Esophagus muscularis mucosa (tissue), 4 donors: ENCODE measurements at regions not wholly inside any gene's neighbourhood (a gene's known extent, or its start where the extent isn't known, plus 50 kb on each side); places are given as distances from the start of the nearest gene placed in this dataset.

Experiments
- DNase-seq: peaks from one replicate; pipeline ENCODE4 v3.0.0-alpha.2; 2017; ENCODE audit errors: extremely low spot score
- H3K27ac ChIP-seq, 4 donors: fragments of 200-600 bp; sonication (generic); replicated peaks in 1 of 4; 1 replicate in 3 of 4; 2 replicates in 1 of 4; pipeline ENCODE4 v1.5.1; 2016 to 2019; ENCODE audit warnings: mild to moderate bottlenecking in 1 of 4
- H3K27me3 ChIP-seq, 4 donors: fragments of 200-600 bp; sonication (generic); one replicate each; pipeline versions ENCODE4 v1.5.1 to v1.6.0; 2016 to 2019
- H3K36me3 ChIP-seq, 4 donors: fragments of 200-600 bp; sonication (generic); one replicate each; pipeline ENCODE4 v1.5.1; 2016 to 2019
- H3K4me1 ChIP-seq, 4 donors: fragments of 200-600 bp; sonication (generic); one replicate each; pipeline ENCODE4 v1.5.1; 2016 to 2019
- H3K4me3 ChIP-seq, 4 donors: fragments of 200-600 bp; sonication (generic); 1 replicate in 2 of 4; 2 replicates in 2 of 4; pipeline ENCODE4 v1.5.1; 2016 to 2019; ENCODE audit warnings: mild to moderate bottlenecking in 4 of 4, moderate library complexity in 1 of 4
- H3K9me3 ChIP-seq, 4 donors: fragments of 200-600 bp; sonication (generic); 1 replicate in 3 of 4; 2 replicates in 1 of 4; pipeline ENCODE4 v1.5.1; 2016 to 2019
- EP300 ChIP-seq: sonication (generic); formaldehyde crosslinking; IDR thresholded peaks from one replicate; pipeline ENCODE4 v1.6.1; 2017; ENCODE audit warnings: antibody characterized with exemption
- POLR2A ChIP-seq: fragments of 450-650 bp; IDR thresholded peaks from one replicate; pipeline ENCODE4 v1.6.1; 2017; ENCODE audit warnings: antibody characterized with exemption, moderate library complexity, mild to moderate bottlenecking, low read depth
- POLR2AphosphoS5 ChIP-seq, 2 donors: sonication (generic); formaldehyde crosslinking; IDR thresholded peaks; one replicate each; pipeline ENCODE4 v1.6.1; 2017; ENCODE audit warnings: antibody characterized with exemption in 2 of 2
- WGBS: methylation state at CpG from one replicate; pipeline ENCODE4 v1.1.5; 2018; 5-methylcytosine and 5-hydroxymethylcytosine counted together
- intact Hi-C: fragments of 100-400 bp; cut with DNase I; formaldehyde crosslinking; loops from one replicate; pipeline ENCODE4 v1.15.1; 2023
- TF ChIP-seq, protein P1 (sequence below), 3 experiments: fragments of 200-600 bp in 2 of 3; fragments of 450-650 bp in 1 of 3; sonication (generic) in 2 of 3; IDR thresholded peaks; one replicate each; pipeline ENCODE4 v1.5.1; 2017 to 2019; ENCODE audit warnings: antibody characterized with exemption in 3 of 3, mild to moderate bottlenecking in 2 of 3, moderate library complexity in 1 of 3

DNA sequence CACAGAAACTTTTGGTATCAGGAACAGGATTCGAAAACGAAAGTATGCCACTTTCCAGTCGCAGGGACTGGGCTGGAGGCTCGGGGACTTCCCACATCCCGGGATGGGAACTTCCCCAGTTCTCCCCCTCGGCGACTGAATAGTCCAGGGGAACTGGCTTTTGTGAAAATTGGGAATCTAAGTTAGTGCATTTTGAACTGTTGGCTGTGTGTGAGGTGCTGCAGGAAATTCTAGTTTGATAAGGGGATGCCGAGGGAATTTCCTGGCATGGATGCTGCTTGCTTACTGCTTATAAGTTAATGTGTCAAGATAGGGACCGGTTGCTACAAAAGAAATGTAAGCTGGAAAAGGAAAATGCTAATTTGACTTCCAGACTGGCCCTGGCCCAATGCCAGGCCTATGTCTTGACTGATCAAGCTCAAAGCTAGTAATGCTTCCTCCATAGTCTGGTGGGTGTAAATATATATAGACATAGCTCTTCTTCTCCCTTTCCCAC is 73.4 kb upstream of the EIF5 start:
- peak overlapping the region; percentile 61 to 71 (median 64) for H3K27ac ChIP-seq
- H3K36me3 ChIP-seq: no peaks in the 10 kb centered on the region
- no peak for DNase-seq
- H3K27me3 ChIP-seq: peaks cover 0 to 6% (median 0%) of the 10 kb centered on the region in 4 donors
- H3K4me1 ChIP-seq: peaks cover 0 to 11% (median 10%) of the 10 kb centered on the region in 4 donors
- intact Hi-C loops: no loop called here
- under 1% methylated on average over 9 of the region's 9 CpGs for WGBS
- H3K4me3 ChIP-seq: peak overlapping the region; percentile 56 to 70 (median 58)
- H3K9me3 ChIP-seq: no peaks in the 10 kb centered on the region
- TF ChIP-seq EP300 (no peak), POLR2AphosphoS5 (IDR thresholded peaks at IDR 0.05) (no peak), POLR2A (no peak)
- TF ChIP-seq, protein P1, sequence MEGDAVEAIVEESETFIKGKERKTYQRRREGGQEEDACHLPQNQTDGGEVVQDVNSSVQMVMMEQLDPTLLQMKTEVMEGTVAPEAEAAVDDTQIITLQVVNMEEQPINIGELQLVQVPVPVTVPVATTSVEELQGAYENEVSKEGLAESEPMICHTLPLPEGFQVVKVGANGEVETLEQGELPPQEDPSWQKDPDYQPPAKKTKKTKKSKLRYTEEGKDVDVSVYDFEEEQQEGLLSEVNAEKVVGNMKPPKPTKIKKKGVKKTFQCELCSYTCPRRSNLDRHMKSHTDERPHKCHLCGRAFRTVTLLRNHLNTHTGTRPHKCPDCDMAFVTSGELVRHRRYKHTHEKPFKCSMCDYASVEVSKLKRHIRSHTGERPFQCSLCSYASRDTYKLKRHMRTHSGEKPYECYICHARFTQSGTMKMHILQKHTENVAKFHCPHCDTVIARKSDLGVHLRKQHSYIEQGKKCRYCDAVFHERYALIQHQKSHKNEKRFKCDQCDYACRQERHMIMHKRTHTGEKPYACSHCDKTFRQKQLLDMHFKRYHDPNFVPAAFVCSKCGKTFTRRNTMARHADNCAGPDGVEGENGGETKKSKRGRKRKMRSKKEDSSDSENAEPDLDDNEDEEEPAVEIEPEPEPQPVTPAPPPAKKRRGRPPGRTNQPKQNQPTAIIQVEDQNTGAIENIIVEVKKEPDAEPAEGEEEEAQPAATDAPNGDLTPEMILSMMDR (IDR thresholded peaks at IDR 0.05): no peak

- Histone ChIP-seq H3K27me3 (peaks cover 0 to 40% (median 0%) of the 10 kb centered on the region in 4 donors), H3K9me3 (no peaks in the 10 kb centered on the region), H3K27ac (no peak overlapping the region), H3K4me1 (no peaks in the 10 kb centered on the region), H3K36me3 (no peaks in the 10 kb centered on the region), H3K4me3 (no peak overlapping the region)
- no peak for TF ChIP-seq POLR2A
- TF ChIP-seq POLR2AphosphoS5 (IDR thresholded peaks at IDR 0.05): no peak
- TF ChIP-seq, protein P1 (IDR thresholded peaks at IDR 0.05): no peak
- TF ChIP-seq EP300: no peak
- intact Hi-C loops: no loop called here
- 83% methylated on average over 11 of the region's 11 CpGs for WGBS
- DNase-seq: no peak
These were observed 66.7 kb upstream of the EIF5 start for GRCh38 chr14:103267226-103267910.

DNA sequence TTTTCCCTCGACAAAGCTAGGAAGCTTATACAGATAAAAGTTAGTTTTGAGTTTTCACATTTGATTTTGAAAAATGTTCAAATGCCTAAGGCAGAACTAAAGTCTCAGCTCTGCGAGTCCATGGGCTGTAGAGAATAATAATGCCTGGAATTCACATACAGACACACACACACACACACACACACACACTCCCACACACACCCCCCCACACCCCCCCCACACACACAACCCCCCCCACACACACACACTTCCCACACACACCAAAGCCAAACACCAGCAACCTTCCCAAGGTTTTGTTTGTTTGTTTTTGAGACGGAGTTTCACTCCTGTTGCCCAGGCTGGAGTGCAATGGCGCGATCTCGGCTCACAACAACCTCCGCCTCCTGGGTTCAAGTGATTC is 62.8 kb upstream of the EIF5 start:
- Histone ChIP-seq H3K27me3 (peaks cover 3 to 77% (median 29%) of the 10 kb centered on the region in 4 donors), H3K36me3 (no peaks in the 10 kb centered on the region), H3K27ac (no peak overlapping the region), H3K9me3 (no peaks in the 10 kb centered on the region), H3K4me3 (no peak overlapping the region), H3K4me1 (peaks cover 11 to 16% (median 15%) of the 10 kb centered on the region in 4 donors)
- WGBS: 91% methylated on average over 7 of the region's 7 CpGs
- DNase-seq: no peak
- intact Hi-C loops: no loop called here
- TF ChIP-seq POLR2A (no peak), POLR2AphosphoS5 (IDR thresholded peaks at IDR 0.05) (no peak), EP300 (no peak)
- TF ChIP-seq, protein P1 (IDR thresholded peaks at IDR 0.05): no peak

DNA sequence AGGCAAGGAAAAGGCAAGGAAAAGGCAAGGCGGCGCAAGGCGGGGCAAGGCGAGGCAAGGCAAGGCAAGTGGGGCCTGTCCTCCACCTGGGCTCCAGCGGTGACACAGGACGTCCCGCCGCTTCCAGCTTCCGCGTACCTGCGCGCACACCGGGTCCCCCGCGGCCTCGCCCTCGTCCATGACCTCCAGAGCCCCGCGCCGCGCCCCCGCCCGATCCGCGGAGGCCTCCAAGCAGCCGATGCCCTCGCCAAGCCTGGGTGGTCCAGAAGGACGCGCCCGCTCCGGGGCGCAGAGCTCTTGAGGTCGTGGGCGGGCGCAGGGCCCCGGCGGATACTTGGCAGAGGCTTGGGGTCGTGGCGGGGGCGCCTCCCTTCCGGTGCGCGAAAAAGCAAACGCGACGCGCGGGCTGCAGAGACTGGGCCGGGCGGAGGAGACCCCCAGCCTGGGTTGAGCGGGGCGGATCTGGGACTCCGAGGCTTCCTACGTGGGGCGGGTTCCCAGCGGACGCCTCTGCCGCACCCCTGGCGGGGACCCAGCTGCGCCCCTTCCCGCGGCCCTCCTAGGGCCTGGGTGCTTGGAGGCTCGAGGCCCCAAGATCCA is 60.8 kb upstream of the EIF5 start:
- intact Hi-C loops: no loop called here

More for the DNA sequence above, 60.8 kb upstream of the EIF5 start:
- no peak for DNase-seq
- Histone ChIP-seq H3K4me3 (peak overlapping the region; percentile 39 to 54 (median 44)), H3K36me3 (no peaks in the 10 kb centered on the region), H3K9me3 (no peaks in the 10 kb centered on the region), H3K27ac (no peak overlapping the region), H3K27me3 (peaks cover 3 to 80% (median 46%) of the 10 kb centered on the region in 4 donors), H3K4me1 (peaks cover 12 to 20% (median 17%) of the 10 kb centered on the region in 4 donors)
- 9% methylated on average over 30 of the region's 63 CpGs for WGBS
- TF ChIP-seq EP300 (no peak), POLR2A (no peak), POLR2AphosphoS5 (IDR thresholded peaks at IDR 0.05) (no peak)
- TF ChIP-seq, protein P1 (IDR thresholded peaks at IDR 0.05): no peak
